A549 (cell line): ENCODE measurements at regions not wholly inside any gene's neighbourhood (a gene's known extent, or its start where the extent isn't known, plus 50 kb on each side); places are given as distances from the start of the nearest gene placed in this dataset.

ENCODE experiments used
- ATAC-seq, 2 experiments: fragments of 200-7000 bp in 1 of 2; fragments of >200 bp in 1 of 2; cut with Nextera tagmentation in 1 of 2; cut with Tn5 transposase in 1 of 2; 3 replicates each; pipeline versions ENCODE4 v1.8.0 to v1.9.1; 2018 to 2020; ENCODE audit warnings: mild to moderate bottlenecking in 1 of 2, moderate library complexity in 1 of 2
- CTCF ChIA-PET: fragments of 300-600 bp; sonication (Branson Sonifier 250); formaldehyde crosslinking; extraction: SDS; loops from one replicate; lab custom pipeline; 2021; ENCODE audit warnings: antibody characterized with exemption, inconsistent platforms; lab: Yijun Ruan, JAX
- POLR2A ChIA-PET: fragments of 350-600 bp; formaldehyde crosslinking; extraction: SDS; loops from one replicate; lab custom pipeline; 2021; ENCODE audit warnings: antibody characterized with exemption, inconsistent platforms; lab: Yijun Ruan, JAX
- DNase-seq, 2 experiments: peaks; one replicate each; pipeline versions ENCODE4 v3.0.0 to v3.0.0-alpha.2; 2011 to 2016; ENCODE audit warnings: low read depth in 1 of 2, low spot score in 1 of 2
- FAIRE-seq: peaks from 2 replicates; lab custom pipeline; 2011; peaks lifted over from hg19 to GRCh38; lab: Jason Lieb, UNC
- H3K27ac ChIP-seq, 2 experiments: fragments of >200 bp; sonication (Bioruptor Twin); formaldehyde crosslinking; 3 replicates each; pipeline ENCODE4 v1.5.1; 2016 to 2017
- H3K4me1 ChIP-seq: fragments of >200 bp; sonication (Bioruptor Twin); formaldehyde crosslinking; 3 replicates; pipeline ENCODE4 v1.6.1; 2016
- H3K4me2 ChIP-seq: fragments of >200 bp; sonication (Bioruptor Twin); formaldehyde crosslinking; 3 replicates; pipeline ENCODE4 v1.6.1; 2016
- H3K4me3 ChIP-seq: fragments of >200 bp; sonication (Bioruptor Twin); formaldehyde crosslinking; 3 replicates; pipeline ENCODE4 v1.5.1; 2016
- H3K9me3 ChIP-seq: fragments of >200 bp; sonication (Bioruptor Twin); formaldehyde crosslinking; 3 replicates; pipeline ENCODE4 v1.6.1; 2016
- ATOH8 ChIP-seq: fragments of 250-450 bp; sonication (Bioruptor Pico); IDR thresholded peaks from 2 replicates; pipeline ENCODE4 v1.5.0; 2020; ENCODE audit warnings: low read depth, mild to moderate bottlenecking, moderate library complexity
- BCL3 ChIP-seq: fragments of >200 bp; sonication (Bioruptor Twin); formaldehyde crosslinking; IDR thresholded peaks from 3 replicates; pipeline ENCODE4 v1.6.1; 2016
- CEBPB ChIP-seq, 2 experiments: fragments of >200 bp in 1 of 2; sonication (Bioruptor Twin) in 1 of 2; formaldehyde crosslinking in 1 of 2; IDR thresholded peaks; 2 replicates each; pipeline ENCODE4 v1.6.1; 2012 to 2016
- EHF ChIP-seq: fragments of 250-450 bp; sonication (Bioruptor Pico); IDR thresholded peaks from 2 replicates; pipeline ENCODE4 v1.5.0; 2020; ENCODE audit warnings: mild to moderate bottlenecking
- EHMT2 ChIP-seq: fragments of 200-600 bp; sonication (generic); IDR thresholded peaks from 2 replicates; pipeline ENCODE4 v1.6.1; 2016; ENCODE audit warnings: antibody characterized with exemption, low read depth, mild to moderate bottlenecking, moderate library complexity
- HMGXB4 ChIP-seq: fragments of 250-450 bp; sonication (Bioruptor Pico); IDR thresholded peaks from 2 replicates; pipeline ENCODE4 v1.5.0; 2021; ENCODE audit warnings: mild to moderate bottlenecking, moderate library complexity, borderline replicate concordance
- HOXA7 ChIP-seq: fragments of 250-450 bp; sonication (Bioruptor Pico); IDR thresholded peaks from 2 replicates; pipeline ENCODE4 v1.5.0; 2020; ENCODE audit warnings: mild to moderate bottlenecking, moderate library complexity
- HOXB13 ChIP-seq: fragments of 250-450 bp; sonication (Bioruptor Pico); IDR thresholded peaks from 2 replicates; pipeline ENCODE4 v1.5.0; 2020; ENCODE audit warnings: low read depth, mild to moderate bottlenecking, moderate library complexity
- HOXB5 ChIP-seq: fragments of 250-450 bp; sonication (Bioruptor Pico); IDR thresholded peaks from 2 replicates; pipeline ENCODE4 v1.5.0; 2020; ENCODE audit warnings: mild to moderate bottlenecking, moderate library complexity
- KDM1A ChIP-seq: fragments of 200-600 bp; sonication (generic); IDR thresholded peaks from 2 replicates; pipeline ENCODE4 v1.6.1; 2016; ENCODE audit warnings: low read depth, mild to moderate bottlenecking
- MAFK ChIP-seq: fragments of 450-650 bp; IDR thresholded peaks from 2 replicates; pipeline ENCODE4 v1.6.1; 2014; ENCODE audit not compliant: partially characterized antibody
- NFE2L2 ChIP-seq: fragments of 150-350 bp; conservative IDR thresholded peaks from 2 replicates; pipeline ENCODE4 v1.6.1; 2014; ENCODE audit warnings: low read length
- NR3C1 ChIP-seq: fragments of >200 bp; sonication (Bioruptor Twin); formaldehyde crosslinking; IDR thresholded peaks from 3 replicates; pipeline ENCODE4 v1.6.1; 2017
- PHF8 ChIP-seq: fragments of 200-600 bp; sonication (generic); IDR thresholded peaks from 2 replicates; pipeline ENCODE4 v1.6.1; 2016; ENCODE audit warnings: low read depth, mild to moderate bottlenecking, antibody characterized with exemption, moderate library complexity, borderline replicate concordance
- POLR2A ChIP-seq: IDR thresholded peaks from 2 replicates; pipeline ENCODE4 v1.6.1; 2012; ENCODE audit warnings: mild to moderate bottlenecking, low read length
- RARB ChIP-seq: fragments of 250-450 bp; sonication (Bioruptor Pico); IDR thresholded peaks from 2 replicates; pipeline ENCODE4 v1.8.0; 2021; ENCODE audit warnings: mild to moderate bottlenecking, moderate library complexity
- RCOR1 ChIP-seq: fragments of 150-350 bp; IDR thresholded peaks from 2 replicates; pipeline ENCODE4 v1.6.1; 2014; ENCODE audit warnings: antibody characterized with exemption, low read length, low read depth
- SMC3 ChIP-seq: fragments of >200 bp; sonication (Bioruptor Twin); formaldehyde crosslinking; IDR thresholded peaks from 3 replicates; pipeline ENCODE4 v1.6.1; 2018; ENCODE audit warnings: inconsistent platforms
- TFCP2L1 ChIP-seq: fragments of 250-450 bp; sonication (Bioruptor Pico); IDR thresholded peaks from 2 replicates; pipeline ENCODE4 v1.5.0; 2021; ENCODE audit warnings: mild to moderate bottlenecking
- TP53 ChIP-seq: fragments of 250-450 bp; sonication (Bioruptor Pico); IDR thresholded peaks from 2 replicates; pipeline ENCODE4 v1.5.0; 2021; ENCODE audit warnings: mild to moderate bottlenecking, moderate library complexity
- ZC3H11A ChIP-seq: fragments of 450-650 bp; IDR thresholded peaks from 2 replicates; pipeline ENCODE4 v1.6.1; 2014; ENCODE audit warnings: antibody characterized with exemption, mild to moderate bottlenecking
- ZFP36 ChIP-seq: fragments of 450-650 bp; IDR thresholded peaks from 2 replicates; pipeline ENCODE4 v1.6.1; 2014; ENCODE audit warnings: borderline replicate concordance; ENCODE audit not compliant: partially characterized antibody
- WGBS: methylation state at CpG from one replicate; pipeline ENCODE4 v1.1.6; 2017; ENCODE audit errors: missing lambda C conversion rate; 5-methylcytosine and 5-hydroxymethylcytosine counted together

GRCh38 chr20:21632031-21632734 lies 73.3 kb upstream of the PAX1 start:
- H3K4me2 ChIP-seq, result no peak overlapping the region
- TF ChIP-seq NR3C1 (no peak), POLR2A (no peak), MAFK (no peak), HOXB13 (CRISPR knock-in tag) (no peak), TFCP2L1 (no peak), EHMT2 (no peak), ZC3H11A (no peak), NFE2L2 (no peak), PHF8 (no peak)
- no peaks in the 10 kb centered on the region for H3K4me1 ChIP-seq
- DNase-seq (no peak), FAIRE-seq (peak; percentile 23), ATAC-seq (no peak)
- WGBS, result 10% methylated on average over 6 of the region's 7 CpGs
- POLR2A ChIA-PET, result no interaction called here
- CTCF ChIA-PET, result interaction anchor here (1.3 kb wide), 1 partner anchor 17 kb away, joined by 5 read pairs; no protein-coding TSS in a partner anchor
- H3K9me3 ChIP-seq, result no peaks in the 10 kb centered on the region
- H3K27ac ChIP-seq, result no peak overlapping the region
- H3K4me3 ChIP-seq, result no peak overlapping the region

- H3K4me2 ChIP-seq, result no peak overlapping the region
- CTCF ChIA-PET, result interaction anchor here (0.9 to 2.6 kb wide), 3 partner anchors 14 to 33 kb away, joined by 3 to 17 read pairs (median 4); no protein-coding TSS in a partner anchor
- TF ChIP-seq RARB (CRISPR knock-in tag) (no peak), ATOH8 (CRISPR knock-in tag) (no peak), HOXA7 (CRISPR knock-in tag) (no peak), ZC3H11A (no peak), HOXB5 (CRISPR knock-in tag) (no peak), EHF (CRISPR knock-in tag) (no peak), BCL3 (no peak), HOXB13 (CRISPR knock-in tag) (no peak), PHF8 (no peak), RCOR1 (no peak), ZFP36 (no peak), SMC3 (no peak), TP53 (CRISPR knock-in tag) (no peak), CEBPB (IDR thresholded peaks at IDR 0.05) (no peak), KDM1A (no peak), HMGXB4 (CRISPR knock-in tag) (no peak)
- TF ChIP-seq, all 56 proteins: peak for 0
- no peak for DNase-seq
- WGBS, result 0% methylated on average over 4 of the region's 4 CpGs
- no peak for ATAC-seq
- H3K27ac ChIP-seq, result no peak overlapping the region
- POLR2A ChIA-PET, result no interaction called here
- H3K4me3 ChIP-seq, result no peak overlapping the region
- FAIRE-seq, result no peak
- H3K9me3 ChIP-seq, result no peaks in the 10 kb centered on the region
- no peaks in the 10 kb centered on the region for H3K4me1 ChIP-seq
Observed at GRCh38 chr20:21628800-21629199, 76.7 kb upstream of the PAX1 start.
